ENCODE measurements at regions not wholly inside any gene's neighbourhood (a gene's known extent, or its start where the extent isn't known, plus 50 kb on each side); places are given as distances from the start of the nearest gene placed in this dataset.
"Not testable (repeated sequence)": the region's sequence is repeated elsewhere in the genome, so short reads cannot be mapped to it uniquely, and the experiment has no call there.

DNA sequence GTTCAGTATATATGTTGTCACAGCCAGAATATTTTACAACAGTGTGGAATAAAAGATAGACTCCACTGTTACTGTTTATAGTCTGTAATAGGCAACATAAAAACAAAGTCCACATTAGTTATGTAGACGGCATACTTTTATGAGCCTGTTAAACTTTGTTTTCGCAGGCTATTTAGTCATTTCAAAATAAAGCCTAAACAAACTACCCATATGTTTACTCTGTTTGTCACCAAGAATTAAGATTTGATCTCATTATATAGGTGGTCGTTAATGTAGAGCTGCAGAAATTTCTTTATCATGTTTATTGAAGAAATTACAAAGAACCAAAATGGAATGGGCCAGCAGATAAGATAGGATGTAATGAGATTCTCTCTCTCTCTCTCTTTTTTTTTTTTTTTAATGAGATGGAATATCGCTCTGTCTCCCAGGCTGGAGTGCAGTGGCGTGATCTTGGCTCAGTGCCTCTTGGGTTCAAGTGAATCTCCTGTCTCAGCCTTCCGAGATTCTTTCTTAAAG is 943.8 kb upstream of the SOX9 start:
- DNase-seq = no peak

DNA sequence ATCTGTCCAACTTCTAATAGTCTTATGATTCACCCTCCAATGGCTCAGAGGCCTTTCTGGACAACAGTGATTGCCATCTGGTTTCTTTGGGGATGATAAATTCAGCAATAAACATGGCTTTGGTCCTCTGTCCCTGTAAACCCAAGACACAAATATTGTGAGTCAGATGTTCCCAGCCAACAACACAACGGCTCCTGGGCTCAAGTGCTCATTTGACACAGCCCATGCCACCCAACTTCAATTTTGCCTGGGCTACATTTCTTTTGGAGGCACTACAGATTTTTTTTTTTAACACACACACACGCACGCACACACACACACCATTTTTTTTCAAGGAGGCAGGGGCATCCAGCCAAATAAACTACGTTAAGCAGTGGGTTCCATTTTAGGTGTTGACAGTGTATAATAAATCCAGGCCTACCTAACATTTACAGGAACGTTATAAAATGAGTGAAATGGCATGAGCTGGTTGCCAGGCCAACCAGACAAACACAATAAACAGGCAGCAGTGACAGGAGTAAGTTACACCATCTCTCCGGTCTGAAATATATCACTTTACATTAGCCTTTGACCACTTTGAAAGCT is 939.9 kb upstream of the SOX9 start:
- no peak for DNase-seq

DNA sequence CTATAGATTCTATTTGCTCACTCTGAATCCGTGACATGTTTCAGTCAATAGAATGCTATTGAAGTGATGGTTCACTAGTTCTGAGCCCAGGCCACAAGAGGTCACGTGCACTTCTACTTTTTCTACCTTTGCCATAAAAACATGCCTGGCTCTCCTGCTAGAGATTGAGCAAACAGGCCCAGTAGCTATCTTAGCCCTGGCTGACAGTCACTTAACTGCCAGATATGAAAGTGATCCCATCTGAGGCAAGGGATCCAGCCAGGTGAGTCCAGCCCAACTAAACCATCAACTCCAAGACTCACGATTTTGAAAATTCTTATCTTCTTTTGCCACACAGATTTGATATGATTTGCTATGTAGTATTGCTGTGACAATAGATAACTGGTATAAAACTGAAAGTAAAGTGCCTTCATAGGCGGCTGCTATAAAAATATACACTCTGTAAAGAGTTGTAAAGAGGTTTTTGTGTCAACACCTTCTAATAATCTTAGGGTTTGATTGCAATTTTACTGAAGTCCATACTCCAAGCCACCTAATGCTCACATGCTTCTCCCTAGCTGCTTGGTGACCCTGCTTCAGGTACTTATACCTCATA is 937.7 kb upstream of the SOX9 start:
- DNase-seq = no peak

DNA sequence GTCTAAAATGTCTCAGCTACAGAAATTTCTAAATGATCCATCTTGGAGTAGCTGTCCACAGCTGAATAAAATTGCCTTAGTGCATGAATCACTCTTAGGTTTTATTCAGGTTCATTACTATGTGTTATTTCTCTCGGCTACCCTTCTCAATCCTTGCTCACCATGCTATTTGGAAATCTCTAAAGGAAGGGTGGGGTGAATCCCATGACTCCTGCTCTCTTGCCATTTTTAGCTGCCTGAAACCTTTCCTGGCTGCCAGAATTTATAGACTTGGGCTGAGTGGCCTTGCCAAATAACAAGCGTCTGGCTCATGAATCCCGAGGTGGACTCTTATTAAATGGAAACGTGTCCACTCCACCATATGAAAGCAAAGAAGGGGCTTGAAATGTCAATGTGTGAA is 936.1 kb upstream of the SOX9 start:
- DNase-seq = no peak

DNA sequence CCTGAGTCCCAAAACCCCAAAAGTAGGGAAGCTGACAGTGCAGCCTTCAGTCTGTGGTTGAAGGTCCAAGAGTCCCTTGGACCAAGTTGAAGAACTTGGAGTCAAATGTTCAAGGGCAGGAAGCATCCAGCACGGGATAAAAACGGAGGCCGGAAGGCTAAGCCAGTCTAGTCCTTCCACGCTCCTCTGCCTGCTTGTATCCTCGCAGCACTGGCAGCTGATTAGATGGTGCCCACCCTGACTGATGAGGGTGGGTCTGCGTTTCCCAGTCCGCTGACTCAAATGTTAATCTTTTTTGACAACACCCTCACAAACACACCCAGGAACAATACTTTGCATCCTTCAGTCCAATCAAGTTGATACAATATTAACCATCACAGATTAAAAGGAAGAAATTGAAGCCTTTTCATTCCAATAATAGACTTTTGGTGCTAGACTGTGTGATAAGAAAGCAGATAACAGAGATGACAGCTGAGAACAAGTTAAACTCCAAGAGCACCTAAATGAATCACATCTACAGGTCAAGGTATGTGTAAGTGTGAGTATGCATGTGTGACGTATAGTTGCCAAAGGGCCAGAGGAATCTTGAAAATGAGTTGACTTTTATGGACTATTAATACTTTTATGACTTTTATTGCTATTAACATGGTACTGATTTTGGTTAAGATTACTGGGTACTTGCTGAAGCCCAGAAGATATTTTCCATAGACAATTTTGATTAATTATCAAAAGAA is 933.5 kb upstream of the SOX9 start:
- DNase-seq = no peak

DNA sequence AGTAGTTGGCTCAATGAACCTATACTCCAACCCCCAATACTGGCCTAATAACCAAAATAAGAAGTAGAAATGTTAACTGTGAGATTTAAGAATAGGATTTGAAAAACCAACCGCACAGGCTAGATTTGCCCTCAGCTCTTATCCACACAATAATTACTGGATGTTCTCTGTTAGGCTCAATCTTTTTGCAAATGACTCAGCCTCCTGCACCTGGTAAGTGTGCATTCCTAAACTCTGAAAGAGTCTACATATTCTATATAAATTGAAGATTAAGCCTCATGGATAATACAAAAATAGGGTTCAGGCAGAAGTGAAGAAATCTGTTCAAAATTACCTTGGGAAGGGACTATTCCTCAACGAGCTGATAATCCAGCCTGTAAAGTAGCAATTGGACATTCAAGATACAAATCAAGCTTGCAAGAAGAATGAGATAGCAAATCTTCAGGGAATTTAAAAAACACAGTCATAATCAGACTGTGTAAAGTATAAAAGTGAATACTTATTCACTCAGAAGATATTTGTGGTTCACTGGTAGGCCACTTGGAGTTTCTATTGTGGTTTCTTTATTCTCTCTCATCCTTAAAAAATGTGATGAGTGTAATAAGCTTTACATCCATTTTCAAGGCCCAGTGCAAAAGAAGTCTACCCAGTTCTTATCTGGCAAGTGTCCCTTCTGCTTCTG is 931.9 kb upstream of the SOX9 start:
- DNase-seq = no peak

DNA sequence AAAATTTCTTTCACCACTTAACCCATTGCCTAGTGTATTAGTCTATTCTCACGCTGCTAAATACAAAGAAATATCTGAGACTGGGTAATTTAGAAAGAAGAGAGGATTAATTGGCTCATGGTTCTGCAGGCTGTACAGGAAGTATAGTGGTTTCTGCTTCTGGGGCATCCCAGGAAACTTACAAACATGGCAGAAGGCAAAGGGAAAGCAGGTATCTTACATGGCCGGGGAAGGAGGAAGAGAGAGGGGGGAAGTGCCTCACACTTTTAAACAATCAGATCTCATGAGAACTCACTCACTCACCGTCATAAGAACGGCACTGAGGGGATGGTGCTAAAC is 931.4 kb upstream of the SOX9 start:
- DNase-seq = no peak

DNA sequence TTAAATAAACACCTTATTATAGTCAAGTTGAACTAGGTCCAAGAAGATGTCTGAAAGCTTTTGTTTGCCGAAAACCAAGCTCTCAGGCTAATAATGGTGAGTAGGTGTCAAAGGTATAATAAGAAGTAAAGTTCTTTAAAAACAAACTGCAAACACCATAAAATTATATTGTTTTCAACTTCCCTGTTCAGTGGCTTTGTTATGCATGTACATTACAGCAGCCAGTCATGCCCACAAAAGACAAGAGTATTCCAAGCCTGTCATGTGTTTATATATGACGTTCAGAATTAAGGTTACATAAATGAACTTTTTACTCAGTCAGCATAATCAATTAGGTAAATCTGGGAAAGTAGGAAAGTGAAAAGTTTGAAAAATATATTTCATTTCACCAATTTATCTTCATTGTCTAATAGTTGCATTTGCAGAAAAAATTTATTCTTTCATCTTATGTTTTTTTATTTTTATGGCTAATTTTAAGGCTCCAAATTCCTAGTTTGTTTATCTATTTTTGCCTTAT is 928.7 kb upstream of the SOX9 start:
- DNase-seq = no peak

DNA sequence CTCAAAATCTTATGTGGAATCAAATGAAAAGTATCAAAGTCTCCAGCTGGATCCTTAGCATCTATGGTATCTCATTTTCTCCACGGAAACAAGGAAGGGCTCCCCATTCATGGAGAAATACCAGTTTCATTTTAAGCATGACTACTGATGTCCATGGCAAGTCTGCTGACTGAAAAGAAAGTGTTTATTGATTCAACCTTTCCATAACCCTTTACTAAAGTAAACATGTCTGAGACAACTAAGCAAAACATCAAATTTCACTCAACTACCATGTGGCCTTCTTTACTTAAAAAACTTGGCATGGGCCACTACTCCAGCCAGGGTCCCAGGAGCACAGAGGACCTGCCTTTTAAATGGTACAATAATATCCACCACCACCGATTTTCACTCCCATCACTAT is 928.0 kb upstream of the SOX9 start:
- DNase-seq = no peak

DNA sequence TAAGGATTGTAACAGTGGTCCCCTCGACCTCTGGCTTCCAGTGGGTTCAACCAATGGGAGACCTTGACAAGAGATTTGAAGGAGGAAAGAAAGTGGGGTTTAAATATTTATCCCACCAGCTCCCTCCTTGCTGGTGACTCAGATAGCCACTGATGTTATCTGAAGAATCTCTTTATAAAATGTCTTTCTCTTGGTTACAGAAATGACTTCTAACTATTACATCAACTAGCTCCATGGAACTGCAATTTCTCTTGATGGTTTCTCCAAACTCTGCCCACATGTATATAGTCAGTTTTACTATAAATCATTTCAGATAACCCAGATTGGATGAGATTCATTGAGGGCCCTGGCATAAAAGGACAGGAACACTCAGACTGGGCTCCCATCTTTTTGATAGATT is 920.2 kb upstream of the SOX9 start:
- DNase-seq = no peak

DNA sequence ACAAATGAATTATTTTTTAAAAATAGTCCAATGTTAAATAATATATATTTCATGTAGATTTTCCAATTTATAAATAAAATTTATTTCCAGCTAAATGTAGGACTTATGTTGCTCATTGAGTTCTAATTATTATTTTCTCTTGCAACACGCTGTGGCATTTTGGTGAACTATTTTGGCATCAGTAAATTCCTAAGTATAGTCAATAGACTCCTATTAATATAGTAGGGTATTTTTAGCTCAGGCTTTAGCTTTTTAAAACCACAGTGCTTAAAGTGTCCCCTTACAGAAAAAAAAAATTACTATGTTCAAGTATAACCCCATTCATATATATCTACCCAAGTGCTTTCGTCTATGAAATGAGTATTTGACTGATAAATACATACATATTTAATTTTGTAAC is 919.2 kb upstream of the SOX9 start:
- no peak for DNase-seq

DNA sequence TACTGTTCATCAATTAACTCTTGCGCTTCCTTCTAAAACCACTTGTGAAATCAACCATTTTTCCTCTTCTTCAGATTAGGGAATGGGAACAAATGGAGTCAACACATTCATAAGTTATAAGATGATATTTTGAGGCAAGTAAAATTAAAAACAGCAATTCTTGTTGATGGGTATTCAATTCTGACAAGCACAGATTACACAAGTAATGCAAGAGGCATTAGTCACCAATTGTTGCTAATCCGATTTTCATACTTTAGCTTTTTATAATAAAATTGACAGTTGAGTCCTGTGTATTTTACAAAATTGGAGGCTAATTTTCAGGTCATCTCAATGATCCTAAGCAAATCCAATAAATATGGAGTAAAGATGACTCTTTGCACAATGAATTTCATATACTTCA is 918.4 kb upstream of the SOX9 start:
- DNase-seq = no peak

DNA sequence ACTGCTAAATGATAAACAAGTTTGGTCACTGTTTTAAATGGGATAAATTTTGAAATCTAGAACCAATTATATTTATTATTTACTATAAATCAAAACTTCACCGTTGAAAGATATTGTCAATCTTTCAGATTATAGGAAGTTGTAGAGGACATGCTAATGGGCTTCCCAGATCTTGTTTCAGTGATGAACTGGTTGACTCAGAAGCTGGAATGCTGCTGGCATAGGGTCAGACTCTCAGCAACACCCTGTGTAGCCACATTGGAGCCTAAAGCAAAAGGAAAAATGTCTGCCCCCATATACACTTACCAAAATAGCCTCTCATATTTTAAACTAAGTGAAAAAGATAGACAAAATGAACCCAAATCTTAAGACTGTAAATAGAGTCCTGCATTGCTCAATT is 916.9 kb upstream of the SOX9 start:
- DNase-seq = no peak

DNA sequence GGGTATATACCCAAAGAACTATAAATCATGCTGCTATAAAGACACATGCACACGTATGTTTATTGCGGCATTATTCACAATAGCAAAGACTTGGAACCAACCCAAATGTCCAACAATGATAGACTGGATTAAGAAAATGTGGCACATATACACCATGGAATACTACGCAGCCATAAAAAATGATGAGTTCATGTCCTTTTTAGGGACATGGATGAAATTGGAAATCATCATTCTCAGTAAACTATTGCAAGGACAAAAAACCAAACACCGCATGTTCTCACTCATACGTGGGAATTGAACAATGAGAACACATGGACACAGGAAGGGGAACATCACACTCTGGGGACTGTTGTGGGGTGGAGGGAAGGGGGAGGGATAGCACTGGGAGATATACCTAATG is 914.9 kb upstream of the SOX9 start:
- DNase-seq = not testable (repeated sequence)

DNA sequence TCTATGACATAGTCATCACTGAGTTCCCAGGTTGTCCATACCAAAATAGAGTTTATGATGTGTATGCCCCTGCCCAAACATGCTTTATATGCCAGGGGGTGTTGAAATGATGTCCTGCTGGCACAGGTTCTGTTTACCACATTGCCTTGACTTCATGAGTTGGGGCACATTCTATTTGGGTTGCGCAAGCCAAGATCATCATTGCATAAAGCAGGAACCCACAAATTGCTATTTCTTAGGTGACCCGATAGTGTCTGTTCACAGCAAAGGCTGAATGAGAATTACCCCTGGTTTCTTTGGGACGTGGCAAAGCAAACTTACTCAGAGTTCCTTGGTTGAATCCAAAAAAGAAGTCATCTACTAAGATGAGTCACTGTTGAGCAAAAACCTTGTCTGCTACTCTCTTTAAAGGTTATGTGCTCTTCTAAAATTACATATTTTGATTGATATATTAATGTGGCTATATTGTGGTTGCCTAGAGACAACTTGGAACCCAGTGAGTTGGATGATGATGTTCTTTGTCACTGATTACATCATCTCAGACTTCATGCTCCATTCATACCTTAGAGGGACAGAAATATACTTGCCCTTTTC is 912.6 kb upstream of the SOX9 start:
- no peak for DNase-seq

DNA sequence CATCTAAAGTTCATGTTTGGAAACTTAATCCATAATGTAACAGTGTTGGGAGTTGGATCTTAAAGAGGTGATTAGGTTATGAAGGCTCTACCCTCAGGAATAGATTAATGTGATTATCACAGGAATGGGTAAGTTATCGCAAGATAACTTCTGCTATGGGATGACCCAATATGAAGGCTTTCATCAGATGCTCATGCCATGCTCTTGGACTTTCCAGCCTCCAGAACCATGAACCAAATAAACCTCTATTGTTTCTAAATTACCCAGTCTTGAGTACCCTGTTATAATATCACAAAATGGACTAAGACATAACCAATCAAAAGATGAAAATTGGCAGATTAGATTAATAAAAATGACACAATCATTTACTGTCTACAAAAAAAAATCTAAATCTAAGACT is 906.9 kb upstream of the SOX9 start:
- DNase-seq = no peak

DNA sequence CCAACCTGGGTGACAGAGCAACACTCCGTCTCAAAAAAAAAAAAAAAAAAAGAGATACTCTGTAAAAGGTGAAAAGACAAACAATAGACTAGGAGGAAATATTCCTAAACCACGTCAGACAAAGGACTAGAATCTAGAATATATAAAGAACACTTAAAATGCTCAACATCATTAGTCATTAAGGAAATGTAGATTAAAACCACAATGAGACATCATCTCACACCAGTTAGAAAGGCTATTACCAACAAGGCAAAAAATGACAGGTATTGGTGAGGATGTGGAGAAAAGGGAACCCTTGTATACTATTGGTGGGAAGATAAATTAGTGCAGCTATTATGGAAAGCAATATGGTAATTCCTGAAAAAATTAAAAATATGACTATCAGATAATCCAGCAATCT is 903.1 kb upstream of the SOX9 start:
- no peak for DNase-seq

DNA sequence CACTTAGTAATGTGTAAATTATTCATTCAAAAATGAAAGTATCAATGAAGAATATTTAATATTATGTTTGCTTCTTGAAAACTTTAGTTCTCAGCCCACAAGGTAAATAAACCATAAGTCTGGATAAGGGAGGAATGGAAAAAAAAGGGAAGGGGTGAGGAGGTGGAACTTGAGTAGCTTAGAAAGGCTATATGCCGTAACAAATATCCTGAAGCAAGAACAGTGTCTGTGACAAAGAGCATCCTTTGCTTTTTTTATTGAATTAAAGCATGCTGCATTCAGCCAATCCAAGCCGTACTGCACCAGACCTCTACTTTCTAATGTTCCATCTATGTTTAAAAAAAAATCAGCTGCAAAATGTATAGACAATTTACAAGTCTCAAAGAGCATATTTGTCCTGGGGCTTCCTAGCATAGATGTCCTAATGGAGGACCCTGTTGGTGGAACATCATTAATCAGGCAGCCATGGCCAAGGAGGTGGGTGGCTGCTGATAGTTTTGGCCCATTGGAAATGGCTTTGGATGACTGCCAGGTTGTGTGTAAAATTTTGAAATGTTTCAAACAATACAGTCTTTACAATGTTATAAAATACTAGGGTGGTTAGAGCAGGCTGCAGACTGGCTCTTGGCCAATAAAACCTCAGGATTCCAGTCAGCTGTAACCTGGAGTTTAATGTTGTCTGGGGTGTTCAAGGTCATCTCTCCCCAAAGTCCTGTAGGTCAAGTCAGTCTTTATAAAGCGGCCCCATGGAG is 895.8 kb upstream of the SOX9 start:
- DNase-seq = no peak

DNA sequence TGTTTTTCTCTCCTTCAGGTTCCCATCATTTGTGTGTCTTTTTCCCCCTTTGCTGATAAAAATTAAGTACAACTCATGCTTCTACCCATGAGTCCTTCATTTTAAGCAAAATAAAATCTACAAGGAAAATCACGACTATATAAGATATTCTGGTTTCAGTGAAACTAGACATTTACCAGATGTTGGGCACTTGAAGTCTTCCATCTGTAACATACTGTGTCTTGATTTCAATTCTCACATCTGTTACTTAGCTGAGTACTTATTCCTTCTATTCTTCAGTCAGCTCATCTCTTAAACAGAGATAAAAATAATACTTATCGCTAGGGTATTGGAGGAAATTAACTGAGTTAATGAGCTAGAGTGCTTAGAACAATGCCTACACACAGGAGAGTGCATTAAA is 893.0 kb upstream of the SOX9 start:
- no peak for DNase-seq

DNA sequence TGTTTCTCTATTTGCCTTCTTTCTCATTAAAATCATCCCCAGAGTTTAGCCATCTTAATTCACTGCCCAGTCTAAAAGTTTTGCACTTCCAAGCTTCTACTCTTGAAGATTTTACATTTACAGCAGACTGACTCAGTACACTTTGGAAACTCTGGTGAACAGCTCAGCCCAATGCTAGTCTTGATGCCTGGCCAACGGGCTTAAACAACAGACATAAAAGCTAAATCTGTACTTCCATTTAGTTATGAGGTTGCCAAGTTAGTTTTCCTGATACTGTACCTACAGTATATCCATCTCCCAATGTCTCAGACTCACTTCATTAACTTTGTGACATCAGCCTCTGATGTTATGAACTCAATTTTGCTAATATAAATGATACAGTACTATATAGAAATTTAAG is 891.8 kb upstream of the SOX9 start:
- no peak for DNase-seq

DNA sequence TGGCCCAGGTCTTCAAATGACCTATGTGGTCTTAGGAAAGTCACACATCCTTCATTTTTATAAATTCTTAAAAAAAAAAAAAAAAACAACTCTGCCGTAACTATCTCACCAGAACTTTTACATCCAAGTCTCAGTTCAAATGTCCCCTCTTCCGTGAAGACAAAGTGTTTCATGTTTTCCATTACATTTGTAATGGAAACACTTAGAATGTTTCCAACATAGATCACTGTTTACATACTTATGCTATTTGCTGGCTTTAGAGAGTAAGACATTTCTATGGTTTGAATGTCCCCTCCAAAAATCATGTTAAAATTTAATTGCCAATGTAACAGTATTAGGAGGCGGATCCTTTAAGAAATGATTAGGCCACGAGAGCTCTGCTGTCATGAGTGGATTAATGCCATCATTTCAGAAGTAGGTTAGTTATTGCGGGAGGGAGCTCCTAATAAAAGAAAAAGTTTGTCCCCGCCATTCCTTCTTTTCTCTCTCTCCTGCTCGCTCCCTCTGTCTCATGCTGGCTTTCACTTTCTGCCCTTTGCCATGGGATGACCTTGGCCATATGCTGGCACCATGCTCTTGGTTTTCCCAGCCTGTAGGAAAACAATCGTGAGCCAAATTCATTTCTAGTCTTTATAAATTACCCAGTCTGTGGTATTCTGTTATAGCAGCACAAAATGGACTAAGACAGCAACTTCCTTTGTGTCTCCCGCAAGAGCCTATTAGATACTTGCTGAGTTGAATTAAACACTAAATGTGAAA is 887.8 kb upstream of the SOX9 start:
- DNase-seq = no peak

DNA sequence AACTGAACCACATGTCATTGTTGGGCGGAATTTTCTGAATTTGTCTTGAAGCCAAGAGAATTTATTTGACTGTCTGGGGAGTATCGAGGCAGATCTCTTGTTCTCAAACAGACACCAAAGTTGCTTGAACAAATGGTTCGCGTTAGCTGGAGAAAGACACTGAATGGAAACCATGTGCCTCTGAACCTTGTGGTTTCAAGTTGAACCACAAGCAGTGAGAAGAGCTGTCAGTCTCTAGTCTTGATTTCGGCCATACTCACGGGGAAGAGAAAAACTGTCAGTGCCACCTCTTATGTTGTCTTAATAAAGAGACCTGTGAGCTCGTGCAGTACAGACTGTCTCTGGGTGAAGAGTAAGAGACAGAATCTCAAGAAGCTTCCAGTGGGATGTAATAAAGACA is 886.5 kb upstream of the SOX9 start:
- no peak for DNase-seq

Measured in NCI-H510A (cell line).